Stimulated activated CD4-positive, alpha-beta T cell treated with anti-CD3 and anti-CD28 coated beads, Interleukin-4, amount 100 ng/mL, for 4 hours (primary cell): ENCODE measurements at regions not wholly inside any gene's neighbourhood (a gene's known extent, or its start where the extent isn't known, plus 50 kb on each side); places are given as distances from the start of the nearest gene placed in this dataset.

Source experiments
- DNase-seq, 2 experiments: peaks; one replicate each; pipeline ENCODE4 v3.0.0-alpha.2; 2020

- DNase-seq: no peak
Measured at GRCh38 chr13:75038393-75039113, 443.4 kb downstream of the TBC1D4 start.

DNA sequence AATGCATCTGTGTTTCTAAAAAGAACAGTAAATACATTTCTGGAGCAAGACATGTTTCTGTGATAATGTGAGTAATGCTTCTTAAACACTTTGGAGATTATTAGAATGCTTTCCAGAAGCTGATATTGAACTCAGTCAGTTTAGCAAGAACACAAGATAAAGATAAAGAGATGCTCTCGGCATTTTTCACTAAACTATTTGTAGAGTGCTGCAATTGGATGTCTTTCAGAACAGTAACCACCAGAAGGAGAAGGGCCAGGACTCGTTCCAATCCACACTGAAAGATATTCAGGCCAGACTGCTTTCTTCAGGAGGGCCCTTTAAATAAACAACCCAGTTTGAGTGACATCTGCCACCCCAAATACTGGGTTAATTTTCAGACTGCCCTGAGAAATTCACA is 456.0 kb downstream of the TBC1D4 start:
- no peak for DNase-seq

GRCh38 chr13:75024602-75025001 is 457.4 kb downstream of the TBC1D4 start:
- DNase-seq: no peak

DNA sequence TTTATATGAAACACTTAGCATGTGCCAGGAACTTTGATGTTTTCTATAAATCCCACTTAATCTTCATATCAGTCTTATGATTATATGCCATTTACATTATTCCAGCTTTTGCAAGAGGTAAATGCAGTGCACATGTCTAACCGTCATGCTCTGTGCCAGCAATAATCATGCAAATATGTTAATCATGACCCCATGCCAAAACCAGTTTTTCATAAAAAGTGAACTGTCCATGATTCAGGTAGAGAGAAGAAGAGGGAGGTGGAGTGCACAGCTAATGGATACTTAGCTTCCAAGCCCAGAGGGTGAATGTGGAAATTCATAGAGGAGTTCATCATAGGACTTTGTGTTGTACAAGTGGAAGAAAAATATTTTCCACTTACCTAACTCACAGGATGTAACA is 458.4 kb downstream of the TBC1D4 start:
- DNase-seq: no peak

DNA sequence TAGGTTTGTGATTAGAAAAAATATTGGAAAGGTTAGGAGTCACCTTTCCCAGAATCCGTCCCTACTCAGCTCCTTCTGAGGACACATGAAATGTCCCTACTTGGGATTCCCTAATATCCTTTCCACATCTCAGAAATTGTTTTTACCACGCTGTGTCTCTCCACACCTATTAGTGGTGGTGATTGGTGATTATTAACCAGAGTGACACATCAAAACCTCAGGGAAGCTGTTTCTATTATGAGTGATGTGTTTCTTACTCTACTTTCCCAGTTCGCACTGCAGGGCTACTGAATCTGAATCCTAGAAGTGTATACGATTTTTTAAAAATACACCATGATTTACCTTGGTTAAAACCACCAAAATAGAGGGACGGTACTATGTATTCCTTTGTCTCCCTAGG is 460.8 kb downstream of the TBC1D4 start:
- no peak for DNase-seq

DNA sequence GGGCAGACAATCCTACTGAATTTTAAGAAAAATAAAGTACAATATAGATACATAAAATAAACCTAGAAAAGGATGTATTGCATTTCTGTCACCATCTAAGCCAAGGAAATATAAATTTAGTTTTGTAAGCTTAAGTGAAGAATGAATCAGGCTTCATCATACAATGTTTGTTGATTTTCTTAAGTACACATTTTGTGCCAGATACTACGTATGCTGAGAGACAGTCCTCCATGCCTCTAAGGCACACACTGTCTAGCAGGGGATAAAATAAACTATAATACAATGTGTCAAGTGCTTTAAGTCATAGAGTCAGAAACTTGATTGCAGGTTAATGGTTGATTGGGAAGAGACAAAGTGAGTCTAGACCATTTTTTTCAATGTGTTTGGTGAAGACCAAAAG is 465.7 kb downstream of the TBC1D4 start:
- DNase-seq: no peak

DNA sequence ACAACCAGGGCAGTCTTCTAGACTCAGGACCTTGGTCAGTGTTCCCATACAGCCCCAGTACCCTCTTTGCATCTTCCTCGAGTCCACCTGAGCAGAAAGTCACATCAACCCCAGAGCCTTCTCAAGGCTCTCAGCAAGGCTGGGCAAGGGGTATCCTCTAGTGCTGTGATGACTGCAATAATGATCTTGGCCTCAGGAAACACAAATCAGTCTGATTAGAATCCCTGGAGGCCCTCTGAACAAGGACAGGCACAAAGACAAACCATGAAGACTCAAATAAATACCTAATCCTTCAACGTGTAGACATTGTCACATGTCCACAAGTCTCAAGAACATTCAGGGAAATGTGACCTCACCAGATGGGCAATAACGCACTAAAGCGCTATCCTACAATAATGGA is 468.2 kb downstream of the TBC1D4 start:
- DNase-seq: no peak

- DNase-seq: no peak
Measured at GRCh38 chr13:75010941-75011340, 471.0 kb downstream of the TBC1D4 start.

DNA sequence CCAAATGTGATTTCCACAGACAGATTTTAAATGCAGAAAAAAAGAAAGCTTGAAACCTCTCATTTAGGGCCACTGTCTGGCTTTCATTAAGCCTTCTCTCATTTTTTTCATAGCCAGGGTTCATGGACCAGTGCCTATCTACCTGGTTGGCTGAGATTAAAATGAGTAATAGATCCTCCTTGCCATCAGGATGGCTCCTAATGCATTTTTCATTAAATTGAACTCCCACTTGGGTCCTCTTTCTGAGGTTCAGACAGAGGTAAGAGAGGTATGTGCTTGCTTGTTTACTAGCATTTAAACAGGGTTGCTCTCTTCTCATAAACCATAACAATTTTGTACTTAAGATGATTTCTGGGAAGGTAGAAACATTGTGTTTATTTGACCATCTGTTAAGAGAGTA is 473.0 kb downstream of the TBC1D4 start:
- no peak for DNase-seq

GRCh38 chr13:74990992-74991391 is 491.0 kb downstream of the TBC1D4 start:
- DNase-seq: no peak

- DNase-seq: no peak
Measured at GRCh38 chr13:74987124-74987690, 494.8 kb downstream of the TBC1D4 start.

GRCh38 chr13:74986609-74987008 is 495.4 kb downstream of the TBC1D4 start:
- DNase-seq: no peak

GRCh38 chr13:74979703-74980102 is 502.3 kb downstream of the TBC1D4 start:
- DNase-seq: no peak

GRCh38 chr13:74978591-74978990 is 503.4 kb downstream of the TBC1D4 start:
- DNase-seq: no peak

GRCh38 chr13:74977498-74977897 is 504.5 kb downstream of the TBC1D4 start:
- no peak for DNase-seq

GRCh38 chr13:74975111-74975510 is 506.9 kb downstream of the TBC1D4 start:
- DNase-seq: no peak

- no peak for DNase-seq
Measured at GRCh38 chr13:74973935-74974879, 507.8 kb downstream of the TBC1D4 start.

- no peak for DNase-seq
Measured at GRCh38 chr13:74969419-74969818, 512.5 kb downstream of the TBC1D4 start.

- DNase-seq: no peak
Measured at GRCh38 chr13:74966814-74967424, 515.0 kb downstream of the TBC1D4 start.

GRCh38 chr13:74966275-74966674 is 515.7 kb downstream of the TBC1D4 start:
- DNase-seq: no peak

- DNase-seq: no peak
Measured at GRCh38 chr13:74945637-74946036, 536.3 kb downstream of the TBC1D4 start.

GRCh38 chr13:74931698-74932433 is 550.1 kb downstream of the TBC1D4 start:
- DNase-seq: no peak
